Common myeloid progenitor, CD34-positive (primary cell): ENCODE measurements at regions not wholly inside any gene's neighbourhood (a gene's known extent, or its start where the extent isn't known, plus 50 kb on each side); places are given as distances from the start of the nearest gene placed in this dataset.
"Not testable (repeated sequence)": the region's sequence is repeated elsewhere in the genome, so short reads cannot be mapped to it uniquely, and the experiment has no call there.

Experiments
- CTCF ChIA-PET: fragments of 350-600 bp; sonication (Branson Sonifier 250); formaldehyde crosslinking; loops from one replicate; lab custom pipeline; 2021; ENCODE audit warnings: antibody characterized with exemption; lab: Charles Lee
- POLR2A ChIA-PET: fragments of 350-600 bp; sonication (Branson Sonifier 250); formaldehyde crosslinking; loops from one replicate; lab custom pipeline; 2021; ENCODE audit warnings: antibody characterized with exemption; lab: Charles Lee
- DNase-seq, 3 donors: peaks; one replicate each; pipeline versions ENCODE4 v3.0.0 to v3.0.0-alpha.2; 2013
- H3K27ac ChIP-seq, 2 experiments: 1 replicate in 1 of 2; 2 replicates in 1 of 2; pipeline ENCODE4 v1.7.0; 2013; ENCODE audit warnings: inconsistent platforms in 2 of 2, low read length in 2 of 2, mild to moderate bottlenecking in 2 of 2, low read depth in 1 of 2, moderate library complexity in 1 of 2; ENCODE audit not compliant: severe bottlenecking in 2 of 2, insufficient read depth in 1 of 2, poor library complexity in 1 of 2
- H3K27me3 ChIP-seq, 5 experiments: replicated peaks in 2 of 5; 1 replicate in 3 of 5; 2 replicates in 2 of 5; pipeline versions ENCODE4 v1.6.1 to v1.7.0; 2013; ENCODE audit warnings: low read length in 4 of 5, mild to moderate bottlenecking in 2 of 5, moderate library complexity in 2 of 5, inconsistent platforms in 1 of 5; ENCODE audit not compliant: insufficient read depth in 5 of 5, control insufficient read depth in 4 of 5
- H3K36me3 ChIP-seq, 4 experiments: 1 replicate in 2 of 4; 2 replicates in 2 of 4; pipeline versions ENCODE4 v1.6.1 to v1.7.0; 2013; ENCODE audit warnings: low read length in 3 of 4, control low read depth in 1 of 4, mild to moderate bottlenecking in 1 of 4; ENCODE audit not compliant: control insufficient read depth in 4 of 4, insufficient read depth in 4 of 4
- H3K4me1 ChIP-seq, 4 experiments: 1 replicate in 3 of 4; 2 replicates in 1 of 4; pipeline versions ENCODE4 v1.6.1 to v1.7.1; 2013; ENCODE audit warnings: low read length in 3 of 4, mild to moderate bottlenecking in 3 of 4, control low read depth in 1 of 4, inconsistent platforms in 1 of 4, moderate library complexity in 1 of 4; ENCODE audit not compliant: control insufficient read depth in 4 of 4, insufficient read depth in 4 of 4; ENCODE audit errors: control extremely low read depth in 1 of 4
- H3K4me3 ChIP-seq, 7 experiments: 1 replicate in 4 of 7; 2 replicates in 3 of 7; pipeline versions ENCODE4 v1.5.1 to v1.7.0; 2013; ENCODE audit warnings: mild to moderate bottlenecking in 7 of 7, low read length in 6 of 7, moderate library complexity in 6 of 7, inconsistent platforms in 2 of 7, low read depth in 2 of 7, control low read depth in 1 of 7; ENCODE audit not compliant: insufficient read depth in 4 of 7, control insufficient read depth in 1 of 7; ENCODE audit errors: extremely low read depth in 1 of 7
- H3K9me3 ChIP-seq, 5 experiments: 1 replicate in 4 of 5; 2 replicates in 1 of 5; pipeline versions ENCODE4 v1.6.1 to v1.7.1; 2013; ENCODE audit warnings: low read length in 4 of 5, mild to moderate bottlenecking in 2 of 5, inconsistent platforms in 1 of 5, low read depth in 1 of 5, moderate library complexity in 1 of 5; ENCODE audit not compliant: control insufficient read depth in 4 of 5, insufficient read depth in 2 of 5; ENCODE audit errors: control extremely low read depth in 1 of 5
- WGBS: methylation state at CpG from one replicate; pipeline ENCODE4 v1.1.5; 2013; ENCODE audit not compliant: insufficient coverage; 5-methylcytosine and 5-hydroxymethylcytosine counted together

- H3K27me3 ChIP-seq, result no peaks in the 10 kb centered on the region
- ChIA-PET POLR2A (no interaction called here), CTCF (no interaction called here)
- no peaks in the 10 kb centered on the region for H3K9me3 ChIP-seq
- H3K4me3 ChIP-seq, result no peak overlapping the region
- WGBS, result no CpG with 5 or more reads among the region's 2 CpGs
- H3K4me1 ChIP-seq, result no peaks in the 10 kb centered on the region
- no peaks in the 10 kb centered on the region for H3K36me3 ChIP-seq
- H3K27ac ChIP-seq, result no peak overlapping the region
- no peak for DNase-seq
Observed at GRCh38 chrX:35289952-35290351, 347.4 kb downstream of the FAM47B start.

DNA sequence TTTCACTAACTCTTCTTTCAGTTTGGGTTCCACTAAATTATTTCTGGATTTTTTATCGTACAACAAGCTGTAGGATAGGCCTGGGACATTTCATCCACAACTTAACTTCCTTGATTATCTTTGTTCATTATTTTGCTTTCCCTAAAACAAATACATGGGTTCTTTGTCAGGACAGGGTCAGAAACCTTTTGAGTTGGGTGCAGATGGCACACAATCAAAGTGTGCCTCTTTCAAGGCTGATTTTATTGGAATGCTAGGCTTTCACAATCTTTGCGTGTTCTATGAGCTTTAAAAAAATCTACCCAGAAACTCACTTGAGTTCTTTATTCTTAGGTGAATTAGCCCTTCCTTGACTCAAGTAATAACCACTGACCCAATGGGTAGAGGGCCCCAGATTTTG is 348.4 kb downstream of the FAM47B start:
- Histone ChIP-seq H3K27ac (no peak overlapping the region), H3K9me3 (no peaks in the 10 kb centered on the region), H3K36me3 (no peaks in the 10 kb centered on the region), H3K4me1 (no peaks in the 10 kb centered on the region), H3K4me3 (no peak overlapping the region), H3K27me3 (no peaks in the 10 kb centered on the region)
- ChIA-PET CTCF (no interaction called here), POLR2A (no interaction called here)
- no peak for DNase-seq
- WGBS, result 83% methylated on average over 2 of the region's 2 CpGs

DNA sequence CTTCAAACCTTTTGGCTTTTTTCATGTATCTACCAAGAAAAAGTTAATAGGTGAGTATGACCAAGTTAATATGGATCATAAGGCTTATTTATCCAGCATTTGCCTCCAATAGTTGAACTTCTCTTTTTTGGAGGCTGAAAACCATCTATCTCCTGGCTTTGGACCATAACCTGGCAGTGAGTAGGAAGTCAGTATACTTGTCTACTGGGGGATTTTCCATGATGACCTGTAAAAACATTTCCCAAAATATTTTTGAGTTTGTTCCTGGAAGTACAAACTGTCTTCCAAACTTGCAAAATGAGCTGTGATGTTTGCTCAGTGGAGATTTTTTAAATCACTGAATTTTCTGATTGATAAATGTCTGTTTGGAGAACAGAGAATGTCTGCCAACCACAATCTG is 349.9 kb downstream of the FAM47B start:
- ChIA-PET CTCF (no interaction called here), POLR2A (no interaction called here)
- no peaks in the 10 kb centered on the region for H3K4me1 ChIP-seq
- DNase-seq, result no peak
- H3K27me3 ChIP-seq, result no peaks in the 10 kb centered on the region
- H3K36me3 ChIP-seq, result no peaks in the 10 kb centered on the region
- no peak overlapping the region for H3K27ac ChIP-seq
- no peaks in the 10 kb centered on the region for H3K9me3 ChIP-seq
- H3K4me3 ChIP-seq, result no peak overlapping the region

DNA sequence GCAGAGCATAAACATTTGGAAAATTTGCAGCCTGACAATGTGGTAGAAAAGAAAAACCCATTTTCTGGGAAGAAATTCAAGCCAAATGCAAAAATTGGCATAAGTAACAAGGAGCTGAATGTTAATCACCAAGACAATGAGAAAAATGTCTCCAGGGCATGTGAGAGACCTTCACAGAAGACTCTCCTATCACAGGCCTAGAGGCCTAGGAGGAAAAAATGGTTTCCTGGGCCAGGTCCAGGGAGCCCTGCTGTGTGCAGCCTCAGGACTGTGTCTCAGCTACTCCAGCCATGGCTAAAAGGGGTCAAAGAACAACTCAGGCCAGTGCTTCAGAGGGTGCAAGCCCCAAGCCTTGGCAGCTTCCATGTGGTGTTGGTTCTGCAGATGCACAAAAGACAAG is 362.4 kb downstream of the FAM47B start:
- H3K9me3 ChIP-seq, H3K4me3 ChIP-seq, H3K4me1 ChIP-seq, POLR2A ChIA-PET, DNase-seq, H3K27me3 ChIP-seq, CTCF ChIA-PET, H3K36me3 ChIP-seq, H3K27ac ChIP-seq: not testable (repeated sequence)

- CTCF ChIA-PET, result no interaction called here
- Histone ChIP-seq H3K27ac (no peak overlapping the region), H3K4me3 (no peak overlapping the region), H3K4me1 (no peaks in the 10 kb centered on the region), H3K27me3 (no peaks in the 10 kb centered on the region), H3K9me3 (no peaks in the 10 kb centered on the region), H3K36me3 (no peaks in the 10 kb centered on the region)
- no peak for DNase-seq
- 22% methylated on average over 1 of the region's 3 CpGs for WGBS
- POLR2A ChIA-PET, result no interaction called here
Observed at GRCh38 chrX:35339796-35340195, 397.2 kb downstream of the FAM47B start.

- no CpG with 5 or more reads among the region's 1 CpG for WGBS
- Histone ChIP-seq H3K4me1 (no peaks in the 10 kb centered on the region), H3K4me3 (no peak overlapping the region), H3K27me3 (no peaks in the 10 kb centered on the region), H3K9me3 (no peaks in the 10 kb centered on the region), H3K36me3 (no peaks in the 10 kb centered on the region), H3K27ac (no peak overlapping the region)
- DNase-seq, result no peak
- CTCF ChIA-PET, result no interaction called here
- POLR2A ChIA-PET, result no interaction called here
Observed at GRCh38 chrX:35340465-35340864, 397.9 kb downstream of the FAM47B start.

DNA sequence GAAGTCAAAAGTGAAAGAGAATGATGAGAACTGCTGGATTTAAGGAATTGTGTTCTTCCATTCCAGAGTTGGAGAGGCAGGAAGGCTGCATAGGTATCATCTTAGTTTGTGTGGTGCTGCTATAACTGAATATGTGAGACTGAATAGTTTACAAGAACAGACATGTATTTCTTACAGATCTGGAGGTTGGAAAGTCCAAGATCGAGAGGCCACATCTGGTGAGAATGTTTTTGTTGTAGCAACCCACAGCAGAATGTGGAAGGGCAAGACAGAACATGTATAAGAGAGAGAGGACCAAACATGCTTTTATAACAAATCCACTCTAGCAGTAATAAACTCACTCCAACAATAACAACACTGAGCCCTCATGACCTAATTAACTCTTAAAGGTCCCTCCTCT is 408.6 kb downstream of the FAM47B start:
- H3K9me3 ChIP-seq, result no peaks in the 10 kb centered on the region
- no peaks in the 10 kb centered on the region for H3K36me3 ChIP-seq
- no peak overlapping the region for H3K4me3 ChIP-seq
- H3K4me1 ChIP-seq, result no peaks in the 10 kb centered on the region
- POLR2A ChIA-PET, result no interaction called here
- CTCF ChIA-PET, result no interaction called here
- DNase-seq, result no peak
- H3K27me3 ChIP-seq, result no peaks in the 10 kb centered on the region
- no peak overlapping the region for H3K27ac ChIP-seq
- no CpG with 5 or more reads among the region's 1 CpG for WGBS
